G401.6 (cell line): ENCODE measurements at regions not wholly inside any gene's neighbourhood (a gene's known extent, or its start where the extent isn't known, plus 50 kb on each side); places are given as distances from the start of the nearest gene placed in this dataset.

ENCODE experiments used
- FAIRE-seq: peaks from 2 replicates; lab custom pipeline; 2012; peaks lifted over from hg19 to GRCh38; lab: Jason Lieb, UNC

- FAIRE-seq = no peak
Measured at GRCh38 chrX:39508300-39508692, 589.5 kb downstream of the BCOR start.

DNA sequence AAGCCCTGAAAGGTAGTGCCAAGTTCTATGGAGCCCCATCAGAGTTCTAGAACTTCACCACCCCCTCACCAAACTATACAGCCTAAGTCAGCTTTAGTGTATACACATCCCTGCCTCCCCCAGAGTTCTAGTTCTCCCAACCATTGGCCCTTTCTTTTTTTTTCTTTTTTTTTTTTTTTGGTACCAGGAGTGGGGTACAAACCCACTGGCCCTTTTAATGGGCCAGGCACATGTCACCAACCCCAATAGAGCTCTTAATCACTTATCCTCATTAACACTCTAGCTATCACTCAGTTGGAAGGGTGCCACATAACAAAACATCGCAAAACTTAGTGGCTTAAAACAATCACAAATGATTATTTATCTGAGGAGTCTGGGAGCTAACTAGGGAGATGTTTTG, 588.6 kb downstream of the BCOR start:
- FAIRE-seq = no peak

DNA sequence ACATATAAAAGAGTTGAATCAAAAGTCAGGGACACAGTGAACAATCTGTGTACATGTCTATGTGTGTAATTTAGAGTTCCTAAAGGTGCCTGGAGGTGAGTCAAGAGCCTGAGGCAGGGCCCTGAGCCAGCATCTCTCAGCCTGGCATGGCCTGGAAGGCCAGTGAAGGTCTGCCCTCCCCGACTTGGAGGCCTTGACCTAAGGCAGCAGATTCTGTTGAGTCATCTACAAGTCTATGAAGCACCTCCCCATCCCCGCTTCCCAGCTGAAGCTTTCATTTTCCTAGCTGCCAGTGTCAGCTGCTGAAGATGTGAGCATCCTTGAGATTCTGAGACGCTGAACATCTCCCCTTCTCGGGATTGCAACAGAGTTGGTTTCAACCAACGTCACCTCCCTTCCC, 583.9 kb downstream of the BCOR start:
- FAIRE-seq = no peak

- FAIRE-seq = no peak
Measured at GRCh38 chrX:39514801-39515200, 583.0 kb downstream of the BCOR start.

DNA sequence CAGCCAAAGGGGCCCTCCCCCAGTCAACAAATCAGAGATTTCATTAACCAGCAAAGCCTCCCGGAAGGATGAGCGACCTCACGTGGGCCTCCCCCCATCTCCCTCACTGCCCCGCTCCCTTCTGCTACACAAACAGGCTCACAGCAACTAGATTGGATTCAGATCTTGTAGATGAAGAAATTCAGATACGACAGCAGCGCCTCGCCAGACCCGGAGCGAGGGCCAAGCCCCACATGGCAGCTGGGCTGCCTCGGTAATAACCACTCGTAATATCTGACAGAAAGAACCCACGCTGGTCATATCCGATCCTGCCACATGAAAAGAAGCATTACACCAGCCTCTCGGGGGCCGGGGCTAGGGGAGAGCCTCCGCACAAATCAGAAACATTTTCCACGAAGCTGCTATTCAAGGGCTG, 581.3 kb downstream of the BCOR start:
- FAIRE-seq = no peak

GRCh38 chrX:39518476-39519029, 579.2 kb downstream of the BCOR start:
- no peak for FAIRE-seq

DNA sequence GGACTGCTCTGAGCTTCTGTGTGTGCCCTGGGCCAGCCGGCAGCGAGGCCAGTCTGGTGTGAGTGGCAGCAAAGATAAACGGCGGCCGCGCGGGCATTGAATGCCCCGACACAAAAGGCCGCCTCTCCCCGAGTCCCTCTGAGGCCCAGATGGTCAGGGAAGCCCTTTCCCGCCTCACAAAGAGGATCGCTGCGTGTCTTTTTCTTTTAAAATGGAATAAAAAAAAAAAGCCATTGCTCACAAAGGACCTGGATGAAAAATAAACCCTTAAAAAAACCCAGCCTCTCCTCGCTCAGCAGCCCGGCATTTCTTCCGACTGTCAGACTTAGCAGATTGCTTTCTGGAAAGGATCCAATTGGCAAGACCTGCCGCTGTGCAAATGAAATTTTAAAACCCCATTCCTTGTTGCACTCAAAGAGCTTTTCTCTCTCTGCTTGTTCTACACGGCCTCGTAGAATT, 578.7 kb downstream of the BCOR start:
- FAIRE-seq = no peak

DNA sequence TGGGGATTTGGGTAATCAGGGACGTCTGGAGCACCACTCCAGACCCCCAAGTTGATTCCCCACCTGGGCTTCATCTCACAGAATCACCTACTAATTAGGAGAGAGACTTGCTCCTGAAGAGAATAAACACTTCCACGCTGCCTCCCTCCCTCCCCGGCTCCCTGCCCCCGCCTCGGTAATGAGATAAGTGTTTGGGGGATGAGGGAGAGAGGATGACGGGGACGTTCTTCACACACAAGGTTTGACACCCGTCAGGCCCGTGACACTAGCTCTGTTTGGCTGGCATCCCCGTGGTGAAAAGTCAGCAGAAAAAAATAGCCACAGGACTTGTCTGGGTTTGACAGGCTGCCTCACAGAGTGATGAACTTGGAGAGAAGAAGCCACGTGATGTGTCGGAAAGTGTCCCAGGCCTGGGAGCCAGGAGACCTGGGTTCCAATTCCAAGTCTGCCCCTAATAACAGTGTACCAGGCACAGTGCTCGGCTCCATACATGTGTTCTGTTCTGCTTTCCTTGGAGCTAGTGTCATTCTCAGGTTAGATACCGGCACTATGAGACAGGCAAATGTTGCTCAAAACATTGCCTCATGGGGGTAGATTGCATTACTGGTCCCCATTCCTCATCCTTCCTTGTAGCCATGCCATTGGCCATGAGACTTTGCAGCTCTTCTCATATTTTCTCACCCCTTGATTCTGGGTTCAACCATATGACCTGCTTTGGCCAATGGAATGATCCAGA, 578.0 kb downstream of the BCOR start:
- no peak for FAIRE-seq

GRCh38 chrX:39525758-39526157, 572.0 kb downstream of the BCOR start:
- FAIRE-seq = no peak

DNA sequence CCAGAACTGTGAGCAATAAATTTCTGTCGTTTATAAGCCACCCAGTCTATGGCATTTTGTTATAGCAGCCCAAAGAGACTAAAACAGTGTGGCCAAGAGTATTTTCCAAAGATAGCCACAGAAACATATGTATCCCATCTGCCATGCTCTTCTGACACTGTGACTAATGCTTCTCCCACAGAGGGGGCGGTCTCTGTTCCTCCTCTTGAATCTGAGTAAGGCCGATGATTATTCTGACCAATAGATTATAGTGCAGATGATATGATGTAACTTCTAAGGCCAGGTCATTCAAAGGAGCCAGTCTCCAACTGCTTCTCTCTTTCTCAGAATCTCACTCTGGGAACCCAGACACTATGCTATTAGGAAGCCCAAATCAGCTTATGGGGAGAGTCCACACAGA, 570.7 kb downstream of the BCOR start:
- no peak for FAIRE-seq

GRCh38 chrX:39528161-39528916, 569.4 kb downstream of the BCOR start:
- FAIRE-seq = no peak

- no peak for FAIRE-seq
Measured at GRCh38 chrX:39532761-39533160, 565.0 kb downstream of the BCOR start.

GRCh38 chrX:39534949-39535348, 562.8 kb downstream of the BCOR start:
- FAIRE-seq = no peak

GRCh38 chrX:39536211-39536610, 561.5 kb downstream of the BCOR start:
- no peak for FAIRE-seq

- FAIRE-seq = no peak
Measured at GRCh38 chrX:39541881-39542280, 555.9 kb downstream of the BCOR start.

- FAIRE-seq = no peak
Measured at GRCh38 chrX:39542316-39542715, 555.4 kb downstream of the BCOR start.

DNA sequence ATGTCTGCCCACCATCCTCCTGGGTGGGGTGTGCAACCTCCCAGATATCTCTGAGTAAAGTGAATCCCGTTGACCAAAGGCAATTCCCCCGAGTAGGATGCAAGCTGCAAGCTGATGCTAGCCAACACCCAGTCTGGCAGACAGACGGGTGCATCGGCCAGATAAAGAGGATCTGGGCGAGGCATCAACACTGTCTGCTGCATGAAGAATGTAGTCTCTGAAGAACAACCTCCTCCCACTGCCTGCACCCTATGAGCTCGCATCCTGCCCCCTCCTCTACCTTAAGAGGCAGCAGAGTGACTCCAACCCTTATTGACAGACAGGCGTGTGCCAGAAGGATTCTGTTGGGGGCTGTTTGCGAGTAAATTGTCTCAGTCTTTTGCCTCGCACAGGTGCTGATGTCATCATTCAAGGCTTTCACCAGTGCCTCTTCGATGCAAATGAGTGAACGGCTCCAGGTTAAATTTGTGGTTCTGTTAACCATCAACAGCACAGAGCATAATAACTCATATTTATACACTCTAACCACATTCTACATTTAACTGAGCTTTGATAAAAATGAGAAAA, 546.9 kb downstream of the BCOR start:
- FAIRE-seq = no peak

DNA sequence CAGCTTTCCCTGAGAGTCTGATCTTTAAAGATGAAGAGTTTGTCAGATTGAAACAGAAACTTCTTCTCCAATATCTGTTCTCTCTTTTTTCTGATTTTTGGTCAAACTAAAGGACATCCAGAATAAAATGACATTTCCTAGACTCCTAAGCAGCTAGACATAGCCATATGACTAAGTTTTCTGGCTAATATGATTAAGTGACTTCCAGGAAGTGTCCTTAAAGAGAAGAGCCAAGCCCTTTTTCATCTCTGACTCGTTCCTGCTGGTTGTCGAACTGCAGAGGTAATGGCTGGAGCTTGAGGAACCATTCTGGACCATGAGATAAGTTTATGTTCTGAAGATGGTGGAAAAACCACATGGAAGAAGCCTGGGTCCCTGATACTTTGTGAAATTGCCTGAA, 546.0 kb downstream of the BCOR start:
- FAIRE-seq = no peak

DNA sequence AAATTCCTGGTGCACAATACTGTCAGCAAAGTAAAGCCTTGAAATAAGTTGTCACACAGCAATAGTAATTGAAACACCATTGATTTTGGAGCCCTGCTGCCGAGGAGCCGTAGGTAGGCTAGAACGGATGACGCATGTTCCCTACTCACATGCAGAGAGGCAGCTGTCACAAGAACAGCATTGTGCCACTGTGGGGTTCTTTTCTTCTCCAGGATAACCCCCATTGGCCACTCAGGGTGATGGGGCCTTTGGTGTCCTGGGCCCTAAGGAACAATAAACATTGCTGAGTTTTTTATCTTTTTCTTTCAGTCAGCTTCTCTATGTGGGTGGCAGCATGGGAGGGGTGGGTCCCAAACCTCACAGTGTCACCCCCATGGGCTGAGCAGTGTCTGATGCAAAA, 542.3 kb downstream of the BCOR start:
- no peak for FAIRE-seq

DNA sequence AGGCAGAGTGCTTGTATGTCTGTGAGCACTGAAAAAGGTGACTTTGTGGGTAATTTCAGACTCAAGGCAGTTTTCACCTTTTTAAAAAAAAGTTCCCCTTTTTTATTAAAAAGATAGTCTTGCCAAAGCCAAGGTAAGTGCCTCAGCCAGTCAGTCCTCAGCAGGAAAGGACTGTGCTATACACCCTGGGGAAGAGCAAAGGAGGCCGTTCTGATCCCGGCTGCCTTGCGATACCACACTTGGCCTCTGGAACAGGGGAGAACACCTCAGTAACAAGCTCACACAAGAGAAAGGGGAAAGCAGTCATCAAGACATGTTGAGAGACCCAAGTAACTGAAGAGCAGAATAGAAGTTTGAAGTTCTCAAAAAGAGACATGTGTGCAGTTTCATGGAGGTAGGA, 541.7 kb downstream of the BCOR start:
- no peak for FAIRE-seq

- no peak for FAIRE-seq
Measured at GRCh38 chrX:39559229-39559628, 538.5 kb downstream of the BCOR start.

DNA sequence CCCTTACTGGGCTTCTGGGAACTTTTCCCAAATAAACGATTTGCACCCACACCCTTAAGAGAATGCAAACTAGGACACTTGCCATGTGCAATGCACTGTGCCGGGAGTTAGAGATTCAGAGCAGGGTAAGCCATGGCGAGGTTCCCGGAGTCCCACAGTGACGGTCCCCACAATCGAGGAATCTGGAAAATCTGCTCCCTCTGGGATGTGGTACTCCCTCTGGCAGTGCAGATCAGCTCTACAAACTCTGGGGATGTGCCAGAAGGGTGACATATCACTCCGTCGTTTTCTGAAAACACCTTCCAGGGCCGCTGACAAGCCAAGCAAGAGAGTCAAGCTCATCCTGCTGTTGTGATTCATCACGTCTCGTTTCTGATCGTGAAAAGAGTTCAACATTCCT, 537.5 kb downstream of the BCOR start:
- FAIRE-seq = no peak

- no peak for FAIRE-seq
Measured at GRCh38 chrX:39563178-39563577, 534.6 kb downstream of the BCOR start.
